ENCODE measurements at regions not wholly inside any gene's neighbourhood (a gene's known extent, or its start where the extent isn't known, plus 50 kb on each side); places are given as distances from the start of the nearest gene placed in this dataset.

GRCh38 chr13:31639443-31640163 lies 99.7 kb upstream of the RXFP2 start:
- Histone ChIP-seq H3K9me3 (no peaks in the 10 kb centered on the region), H3K27me3 (no peaks in the 10 kb centered on the region), H3K36me3 (no peaks in the 10 kb centered on the region), H3K4me1 (no peaks in the 10 kb centered on the region), H3K4me3 (no peak overlapping the region), H3K27ac (no peak overlapping the region)
- TF ChIP-seq POLR2A (IDR thresholded peaks at IDR 0.05) = no peak
- TF ChIP-seq POLR2AphosphoS5 (IDR thresholded peaks at IDR 0.05) = no peak
- no peak for TF ChIP-seq CTCF (IDR thresholded peaks at IDR 0.05)
- TF ChIP-seq EP300 (IDR thresholded peaks at IDR 0.05) = no peak
- WGBS, 2 donors = 73 to 74% methylated on average over 5 of the region's 5 CpGs
- DNase-seq = no peak
- no peak for ATAC-seq (ENCODE audit: low FRiP score in 2 of 2)

- Histone ChIP-seq H3K4me3 (no peak overlapping the region), H3K27ac (no peak overlapping the region), H3K9me3 (no peaks in the 10 kb centered on the region), H3K4me1 (no peaks in the 10 kb centered on the region), H3K27me3 (no peaks in the 10 kb centered on the region), H3K36me3 (no peaks in the 10 kb centered on the region)
- DNase-seq = no peak
- TF ChIP-seq CTCF (IDR thresholded peaks at IDR 0.05) (no peak), POLR2A (IDR thresholded peaks at IDR 0.05) (no peak), POLR2AphosphoS5 (IDR thresholded peaks at IDR 0.05) (no peak), EP300 (IDR thresholded peaks at IDR 0.05) (no peak)
- no peak for ATAC-seq (ENCODE audit: low FRiP score in 2 of 2)
- WGBS, 2 donors = 87 to 96% methylated on average over 4 of the region's 4 CpGs
These were observed 89.6 kb upstream of the RXFP2 start for GRCh38 chr13:31649766-31650165.

GRCh38 chr13:31653730-31654129 lies 85.6 kb upstream of the RXFP2 start:
- Histone ChIP-seq H3K9me3 (no peaks in the 10 kb centered on the region), H3K27me3 (no peaks in the 10 kb centered on the region), H3K4me3 (no peak overlapping the region), H3K27ac (no peak overlapping the region), H3K36me3 (no peaks in the 10 kb centered on the region), H3K4me1 (no peaks in the 10 kb centered on the region)
- ATAC-seq (ENCODE audit: low FRiP score in 2 of 2) (no peak), DNase-seq (no peak)
- 42 to 48% methylated on average over 2 of the region's 2 CpGs for WGBS, 2 donors
- TF ChIP-seq EP300 (IDR thresholded peaks at IDR 0.05) (no peak), POLR2A (IDR thresholded peaks at IDR 0.05) (no peak)

- no peak overlapping the region for H3K4me3 ChIP-seq
- WGBS, 2 donors = 35 to 38% methylated on average over 1 of the region's 1 CpG
- H3K36me3 ChIP-seq = no peaks in the 10 kb centered on the region
- ATAC-seq (ENCODE audit: low FRiP score in 2 of 2) (no peak), DNase-seq (no peak)
- no peaks in the 10 kb centered on the region for H3K27me3 ChIP-seq
- H3K27ac ChIP-seq = no peak overlapping the region
- H3K9me3 ChIP-seq = no peaks in the 10 kb centered on the region
- TF ChIP-seq EP300 (IDR thresholded peaks at IDR 0.05) (no peak), POLR2A (IDR thresholded peaks at IDR 0.05) (no peak), POLR2AphosphoS5 (IDR thresholded peaks at IDR 0.05) (no peak), CTCF (IDR thresholded peaks at IDR 0.05) (no peak)
- no peaks in the 10 kb centered on the region for H3K4me1 ChIP-seq
These were observed 75.3 kb upstream of the RXFP2 start for GRCh38 chr13:31663880-31664585.

GRCh38 chr13:31670831-31671617 lies 68.3 kb upstream of the RXFP2 start:
- Histone ChIP-seq H3K27ac (no peak overlapping the region), H3K27me3 (no peaks in the 10 kb centered on the region), H3K4me3 (no peak overlapping the region), H3K36me3 (no peaks in the 10 kb centered on the region), H3K9me3 (no peaks in the 10 kb centered on the region), H3K4me1 (no peaks in the 10 kb centered on the region)
- TF ChIP-seq POLR2A (IDR thresholded peaks at IDR 0.05) (no peak), POLR2AphosphoS5 (IDR thresholded peaks at IDR 0.05) (no peak), CTCF (IDR thresholded peaks at IDR 0.05) (no peak), EP300 (IDR thresholded peaks at IDR 0.05) (no peak)
- DNase-seq = no peak
- WGBS, 2 donors = 83 to 100% methylated on average over 1 of the region's 1 CpG
- ATAC-seq (ENCODE audit: low FRiP score in 2 of 2) = no peak

Measured in upper lobe of left lung (tissue), 6 donors.